ENCODE measurements at regions not wholly inside any gene's neighbourhood (a gene's known extent, or its start where the extent isn't known, plus 50 kb on each side); places are given as distances from the start of the nearest gene placed in this dataset.

- TF ChIP-seq CTCF (IDR thresholded peaks at IDR 0.05 in 4 of 5, conservative IDR thresholded peaks at IDR 0.05 in 1 of 5) (no peak), POLR2A (IDR thresholded peaks at IDR 0.05) (no peak)
Measured at GRCh38 chr10:85457191-85457590, 909.4 kb downstream of the GRID1 start.
